ENCODE measurements at regions not wholly inside any gene's neighbourhood (a gene's known extent, or its start where the extent isn't known, plus 50 kb on each side); places are given as distances from the start of the nearest gene placed in this dataset.
A peak's percentile ranks its signal among the peaks of the same experiment; 100 is the strongest.

GRCh38 chr15:36501063-36501678, 78.3 kb upstream of the CDIN1 start (continued):
- no peak for TF ChIP-seq KDM5A (IDR thresholded peaks at IDR 0.05)

GRCh38 chr15:36502509-36502908, 76.9 kb upstream of the CDIN1 start:
- TF ChIP-seq RAD21 (conservative IDR thresholded peaks at IDR 0.05 in 1 of 2, IDR thresholded peaks at IDR 0.05 in 1 of 2): no peak
- no peak for TF ChIP-seq NR3C1 (IDR thresholded peaks at IDR 0.05)
- TF ChIP-seq SMC3 (IDR thresholded peaks at IDR 0.05): no peak
- no peak for TF ChIP-seq ESRRA (IDR thresholded peaks at IDR 0.05; ENCODE audit: borderline replicate concordance, low read length)
- no peak for TF ChIP-seq PHF8 (IDR thresholded peaks at IDR 0.05; ENCODE audit: borderline replicate concordance, low read depth)
- TF ChIP-seq HMGXB4 (CRISPR knock-in tag; IDR thresholded peaks at IDR 0.05; ENCODE audit: borderline replicate concordance): no peak
- TF ChIP-seq EP300 (IDR thresholded peaks at IDR 0.05): no peak
- TF ChIP-seq FOXS1 (CRISPR knock-in tag; IDR thresholded peaks at IDR 0.05): no peak
- no peak for TF ChIP-seq E2F6 (IDR thresholded peaks at IDR 0.05; ENCODE audit: borderline replicate concordance, low read depth)
- no peaks in the 10 kb centered on the region for H3K9me3 ChIP-seq
- ChIA-PET POLR2A (no interaction called here), CTCF (interaction anchor here (2.1 kb wide), 1 partner anchor 11 kb away, joined by 11 read pairs; no protein-coding TSS in a partner anchor)
- FAIRE-seq: no peak
- 48% methylated on average over 1 of the region's 1 CpG for WGBS (ENCODE audit: missing lambda C conversion rate)
- H3K4me2 ChIP-seq: peak overlapping the region; percentile 20; the same call in 1 of the 3 replicates
- no peak for ATAC-seq
- no peak overlapping the region for H3K4me3 ChIP-seq
- no peak overlapping the region for H3K27ac ChIP-seq
- no peak for DNase-seq (ENCODE audit: low read depth in 1 of 2, low spot score in 1 of 2)
- H3K4me1 ChIP-seq: peaks cover 30% of the 10 kb centered on the region

GRCh38 chr15:36506733-36507356, 72.6 kb upstream of the CDIN1 start:
- H3K4me3 ChIP-seq: no peak overlapping the region
- H3K4me2 ChIP-seq: no peak overlapping the region
- peaks cover 10% of the 10 kb centered on the region; the same call in 2 of the 3 replicates for H3K4me1 ChIP-seq
- ATAC-seq (no peak), DNase-seq (ENCODE audit: low read depth in 1 of 2, low spot score in 1 of 2) (no peak), FAIRE-seq (no peak)
- TF ChIP-seq RNF2 (IDR thresholded peaks at IDR 0.05; ENCODE audit: borderline replicate concordance, low read depth) (no peak), CBX2 (IDR thresholded peaks at IDR 0.05; ENCODE audit: borderline replicate concordance, low read depth) (no peak), MAFK (IDR thresholded peaks at IDR 0.05; ENCODE audit: partially characterized antibody) (no peak), CEBPB (IDR thresholded peaks at IDR 0.05) (no peak), E2F6 (IDR thresholded peaks at IDR 0.05; ENCODE audit: borderline replicate concordance, low read depth) (no peak), ATOH8 (CRISPR knock-in tag; IDR thresholded peaks at IDR 0.05; ENCODE audit: low read depth) (no peak)
- no peak overlapping the region for H3K27ac ChIP-seq
- 36% methylated on average over 3 of the region's 3 CpGs for whole genome bisulfite sequencing (ENCODE audit: missing lambda C conversion rate)
- ChIA-PET POLR2A (no interaction called here), CTCF (no interaction called here)
- no peaks in the 10 kb centered on the region for H3K9me3 ChIP-seq

GRCh38 chr15:36507458-36507857, 72.0 kb upstream of the CDIN1 start:
- DNase-seq (ENCODE audit: low read depth in 1 of 2, low spot score in 1 of 2): no peak
- no peak for FAIRE-seq
- Histone ChIP-seq H3K4me3 (no peak overlapping the region), H3K9me3 (no peaks in the 10 kb centered on the region), H3K27ac (no peak overlapping the region), H3K4me1 (peaks cover 4% of the 10 kb centered on the region; the same call in 1 of the 3 replicates), H3K4me2 (no peak overlapping the region)
- CTCF ChIA-PET: no interaction called here
- POLR2A ChIA-PET: no interaction called here
- WGBS (ENCODE audit: missing lambda C conversion rate): 26% methylated on average over 1 of the region's 1 CpG
- TF ChIP-seq RFX5 (IDR thresholded peaks at IDR 0.05) (no peak), NR3C1 (IDR thresholded peaks at IDR 0.05) (no peak)
- no peak for ATAC-seq
